Transverse colon (tissue), 4 donors: ENCODE measurements at regions not wholly inside any gene's neighbourhood (a gene's known extent, or its start where the extent isn't known, plus 50 kb on each side); places are given as distances from the start of the nearest gene placed in this dataset.

Source experiments
- EP300 ChIP-seq: sonication (generic); formaldehyde crosslinking; IDR thresholded peaks from one replicate; pipeline ENCODE4 v1.6.1; 2017; ENCODE audit warnings: antibody characterized with exemption, low read depth
- POLR2AphosphoS5 ChIP-seq, 3 donors: sonication (generic); formaldehyde crosslinking; IDR thresholded peaks; one replicate each; pipeline ENCODE4 v1.6.1; 2016; ENCODE audit warnings: antibody characterized with exemption in 3 of 3
- TF ChIP-seq, protein P1 (sequence below), 5 experiments: fragments of 200-600 bp in 3 of 5; fragments of 450-650 bp in 2 of 5; sonication (generic) in 3 of 5; IDR thresholded peaks; 1 replicate in 2 of 5; 2 replicates in 3 of 5; pipeline ENCODE4 v1.5.1; 2016 to 2017; ENCODE audit warnings: antibody characterized with exemption in 5 of 5, inconsistent platforms in 3 of 5, mild to moderate bottlenecking in 2 of 5, moderate library complexity in 1 of 5

GRCh38 chr4:182000077-182000476 lies 243.1 kb upstream of the TENM3 start:
- TF ChIP-seq EP300 = no peak
- TF ChIP-seq, protein P1, sequence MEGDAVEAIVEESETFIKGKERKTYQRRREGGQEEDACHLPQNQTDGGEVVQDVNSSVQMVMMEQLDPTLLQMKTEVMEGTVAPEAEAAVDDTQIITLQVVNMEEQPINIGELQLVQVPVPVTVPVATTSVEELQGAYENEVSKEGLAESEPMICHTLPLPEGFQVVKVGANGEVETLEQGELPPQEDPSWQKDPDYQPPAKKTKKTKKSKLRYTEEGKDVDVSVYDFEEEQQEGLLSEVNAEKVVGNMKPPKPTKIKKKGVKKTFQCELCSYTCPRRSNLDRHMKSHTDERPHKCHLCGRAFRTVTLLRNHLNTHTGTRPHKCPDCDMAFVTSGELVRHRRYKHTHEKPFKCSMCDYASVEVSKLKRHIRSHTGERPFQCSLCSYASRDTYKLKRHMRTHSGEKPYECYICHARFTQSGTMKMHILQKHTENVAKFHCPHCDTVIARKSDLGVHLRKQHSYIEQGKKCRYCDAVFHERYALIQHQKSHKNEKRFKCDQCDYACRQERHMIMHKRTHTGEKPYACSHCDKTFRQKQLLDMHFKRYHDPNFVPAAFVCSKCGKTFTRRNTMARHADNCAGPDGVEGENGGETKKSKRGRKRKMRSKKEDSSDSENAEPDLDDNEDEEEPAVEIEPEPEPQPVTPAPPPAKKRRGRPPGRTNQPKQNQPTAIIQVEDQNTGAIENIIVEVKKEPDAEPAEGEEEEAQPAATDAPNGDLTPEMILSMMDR (IDR thresholded peaks at IDR 0.05) = no peak
- no peak for TF ChIP-seq POLR2AphosphoS5 (IDR thresholded peaks at IDR 0.05)
